ENCODE measurements at regions not wholly inside any gene's neighbourhood (a gene's known extent, or its start where the extent isn't known, plus 50 kb on each side); places are given as distances from the start of the nearest gene placed in this dataset.
"Not testable (repeated sequence)": the region's sequence is repeated elsewhere in the genome, so short reads cannot be mapped to it uniquely, and the experiment has no call there.

DNA sequence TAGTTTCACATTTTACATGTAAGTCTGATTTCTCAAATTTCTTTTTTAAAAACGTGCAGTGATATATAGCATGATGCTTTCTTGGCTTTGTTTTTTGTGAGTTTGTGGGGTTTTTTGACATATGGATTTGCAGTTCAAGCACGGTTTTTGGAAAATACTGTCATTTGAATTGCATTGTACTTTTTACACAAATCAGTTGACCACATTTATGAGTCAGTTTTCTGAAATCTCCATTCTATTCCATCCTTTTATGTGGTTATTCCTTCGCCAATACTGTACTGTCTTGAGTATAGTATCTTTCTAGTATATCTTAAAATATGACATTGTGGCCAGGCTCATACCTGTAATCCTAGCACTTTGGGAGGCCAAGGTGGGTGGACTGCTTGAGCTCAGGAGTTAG is 890.0 kb upstream of the CITED2 start:
- DNase-seq (ENCODE audit: low spot score): no peak

DNA sequence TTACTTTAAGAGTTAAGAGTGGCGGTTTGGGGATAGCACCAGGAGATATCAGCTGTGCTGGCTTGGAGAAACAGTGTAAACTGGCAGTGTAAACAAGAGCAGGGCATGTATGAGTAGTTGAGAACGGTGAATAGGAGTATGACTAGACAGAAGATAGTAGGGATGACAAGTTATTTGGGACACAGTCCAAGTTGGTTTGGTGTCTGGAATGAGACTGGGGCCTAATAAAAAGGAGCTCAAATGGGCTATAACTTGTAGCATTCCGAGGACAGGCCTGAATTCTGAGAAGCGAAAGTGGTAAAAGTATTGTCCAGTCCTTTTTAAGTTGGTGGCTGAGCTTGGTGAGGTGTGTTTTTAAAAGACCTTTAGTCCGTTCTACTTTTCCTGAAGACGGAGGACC is 883.9 kb upstream of the CITED2 start:
- DNase-seq (ENCODE audit: low spot score): not testable (repeated sequence)

DNA sequence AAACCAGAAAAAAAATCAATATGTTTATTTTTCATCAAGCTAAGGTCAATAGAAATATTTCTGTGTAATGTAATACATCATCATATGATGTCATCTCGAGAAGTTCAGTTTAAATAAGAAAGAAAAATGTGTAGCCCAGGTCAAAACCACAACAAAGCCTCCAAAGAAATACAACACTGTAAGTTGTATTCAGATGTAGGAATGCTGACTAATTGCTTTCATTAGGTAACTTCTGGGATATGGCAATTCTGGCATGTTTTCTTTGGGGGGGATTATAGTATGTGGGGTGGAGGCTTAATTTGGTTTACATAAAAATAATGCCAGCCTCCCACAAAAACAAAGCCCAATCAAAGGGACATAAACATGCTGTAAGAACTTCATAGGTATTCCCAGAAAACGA is 881.8 kb upstream of the CITED2 start:
- no peak for DNase-seq (ENCODE audit: low spot score)

GRCh38 chr6:140253096-140253495 is 878.6 kb upstream of the CITED2 start:
- DNase-seq (ENCODE audit: low spot score): no peak

DNA sequence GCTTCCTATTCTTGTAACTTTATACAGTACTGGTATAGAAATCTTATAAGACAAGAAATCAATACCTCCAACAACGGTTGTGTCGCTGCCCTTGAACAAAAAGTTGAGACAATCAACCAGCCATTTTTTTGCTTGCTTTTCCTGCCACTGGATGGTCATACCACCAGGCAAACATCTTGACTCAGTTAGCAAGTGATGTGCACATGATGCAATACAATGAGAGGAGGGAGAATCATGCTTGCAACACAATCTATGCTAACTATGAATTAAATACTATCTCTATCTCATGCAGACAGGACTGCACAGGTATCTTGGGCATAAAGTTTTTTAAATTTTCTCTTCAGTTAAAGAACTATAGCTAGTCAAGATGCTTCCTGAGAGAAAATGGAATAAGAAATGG is 877.7 kb upstream of the CITED2 start:
- no peak for DNase-seq (ENCODE audit: low spot score)

DNA sequence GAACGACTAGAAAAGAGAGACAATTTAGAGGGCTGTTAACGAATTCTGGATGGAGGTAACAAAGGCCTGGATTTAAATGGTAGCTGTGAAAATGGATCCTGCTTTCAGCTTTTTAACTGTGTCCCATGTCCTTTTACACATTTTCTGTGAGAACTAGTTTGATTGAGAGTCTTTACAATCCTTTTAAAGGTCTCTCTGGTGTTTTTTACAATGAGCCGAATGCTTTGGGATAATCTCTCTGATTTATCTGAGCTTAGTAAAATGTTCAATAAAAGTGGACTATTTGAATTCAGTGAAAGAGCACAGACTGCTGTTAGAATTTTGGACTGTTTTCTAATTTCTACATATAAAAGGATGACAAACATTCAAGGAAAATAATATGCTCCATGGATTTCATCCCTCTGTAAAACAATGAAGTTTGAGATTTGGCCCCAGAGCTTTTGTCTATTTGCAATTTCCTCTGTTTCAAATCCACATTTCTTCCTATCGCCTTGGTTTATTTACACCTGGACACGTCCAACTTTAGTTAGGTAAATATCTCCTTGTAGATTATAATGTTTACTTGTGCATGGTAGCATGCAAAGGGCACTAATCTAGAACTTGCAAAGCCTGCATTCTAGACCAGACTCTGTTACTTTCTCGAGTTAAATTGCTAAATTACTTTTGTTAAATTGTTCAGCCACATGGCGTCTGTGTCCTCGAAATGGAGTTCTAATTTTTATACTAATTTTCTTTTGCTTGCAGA is 871.0 kb upstream of the CITED2 start:
- DNase-seq (ENCODE audit: low spot score): no peak

DNA sequence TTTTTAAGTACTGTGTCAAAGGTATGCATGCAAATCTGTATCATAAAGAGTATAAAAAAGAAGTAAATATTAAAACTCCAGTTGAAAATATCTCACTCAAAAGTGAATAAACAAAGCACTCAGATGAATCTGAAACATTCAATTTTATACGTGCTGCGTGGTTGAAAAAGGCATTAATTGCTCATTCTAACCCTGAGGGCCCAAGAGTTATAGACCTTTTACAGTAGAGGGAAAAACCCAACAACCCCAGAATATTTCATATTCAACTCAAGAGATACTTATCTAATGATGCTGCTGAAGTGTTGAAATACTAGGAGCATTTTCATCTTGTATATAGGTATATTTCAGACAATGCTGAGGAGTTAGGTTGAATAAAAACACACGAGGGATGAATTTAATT is 862.8 kb upstream of the CITED2 start:
- DNase-seq (ENCODE audit: low spot score): no peak

GRCh38 chr6:140236732-140237131 is 862.3 kb upstream of the CITED2 start:
- no peak for DNase-seq (ENCODE audit: low spot score)

GRCh38 chr6:140230282-140230681 is 855.8 kb upstream of the CITED2 start:
- no peak for DNase-seq (ENCODE audit: low spot score)

DNA sequence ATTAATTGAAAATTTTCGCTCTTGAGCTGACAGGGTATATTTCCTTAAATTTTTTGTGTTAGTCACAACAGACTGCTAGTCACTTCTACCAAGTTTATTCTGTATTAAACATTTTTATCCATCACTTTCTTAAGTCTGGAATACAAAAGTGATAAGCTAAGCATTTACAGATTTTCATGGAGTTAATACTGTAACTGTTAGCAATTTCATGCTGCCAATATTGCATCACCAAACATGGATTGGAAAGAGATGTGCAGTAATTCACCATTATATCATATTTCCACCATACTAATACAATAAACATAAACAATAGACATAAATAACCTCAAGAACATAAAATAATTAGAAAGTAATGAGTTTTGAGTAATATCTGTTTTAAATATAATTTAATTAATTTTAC is 854.0 kb upstream of the CITED2 start:
- no peak for DNase-seq (ENCODE audit: low spot score)

DNA sequence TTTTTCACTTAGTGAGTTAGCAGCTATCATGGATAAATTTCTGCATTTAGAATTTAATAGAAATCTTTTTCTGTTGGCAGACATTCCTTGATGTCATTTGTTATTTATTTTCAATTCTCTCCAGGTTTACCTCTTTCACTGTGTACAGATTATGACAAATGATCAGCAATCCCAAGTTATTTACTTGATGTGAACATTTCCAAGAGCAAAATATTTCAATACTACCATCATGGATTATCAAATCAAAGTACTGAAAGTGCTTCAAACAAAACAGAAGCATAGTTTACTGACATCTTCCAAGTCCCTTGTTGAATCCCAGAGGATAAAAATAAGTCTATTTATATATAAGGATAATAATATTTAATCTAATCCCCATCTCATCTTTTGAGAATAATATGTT is 852.2 kb upstream of the CITED2 start:
- no peak for DNase-seq (ENCODE audit: low spot score)

DNA sequence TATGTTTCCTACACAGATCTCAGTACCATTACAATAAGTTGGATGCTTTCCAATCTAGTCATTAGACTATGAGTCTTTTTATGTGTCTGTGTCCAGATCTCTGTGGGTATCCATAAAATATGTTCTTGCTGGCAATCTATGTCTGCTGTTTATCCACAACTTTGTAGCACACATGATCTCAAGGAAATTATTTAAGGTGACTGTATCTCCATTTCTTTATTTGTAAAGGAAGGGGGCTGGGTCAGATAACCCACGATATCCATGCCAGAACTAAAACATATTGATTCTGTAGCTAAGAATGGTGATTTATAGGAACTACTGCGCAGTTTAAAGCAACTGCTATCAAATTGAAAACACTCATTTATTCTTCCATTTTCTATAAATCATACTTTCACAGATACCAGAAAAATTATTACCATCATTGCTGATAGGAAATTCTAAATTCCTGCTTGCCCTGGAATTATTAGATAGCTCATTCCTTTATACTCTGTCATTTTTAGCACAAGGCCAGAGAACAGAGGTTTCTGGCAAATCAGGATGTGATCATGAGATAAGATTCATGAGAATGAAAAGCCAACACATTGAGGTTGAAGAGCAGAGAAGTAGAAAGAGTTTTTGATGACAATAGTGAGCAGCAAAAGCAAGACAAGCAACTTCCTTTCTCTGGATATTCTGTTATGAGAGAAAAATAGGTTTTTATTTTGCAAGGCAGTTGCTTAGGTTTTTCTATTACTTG is 851.4 kb upstream of the CITED2 start:
- no peak for DNase-seq (ENCODE audit: low spot score)

- DNase-seq (ENCODE audit: low spot score): no peak
Measured at GRCh38 chr6:140217283-140217682, 842.8 kb upstream of the CITED2 start.

DNA sequence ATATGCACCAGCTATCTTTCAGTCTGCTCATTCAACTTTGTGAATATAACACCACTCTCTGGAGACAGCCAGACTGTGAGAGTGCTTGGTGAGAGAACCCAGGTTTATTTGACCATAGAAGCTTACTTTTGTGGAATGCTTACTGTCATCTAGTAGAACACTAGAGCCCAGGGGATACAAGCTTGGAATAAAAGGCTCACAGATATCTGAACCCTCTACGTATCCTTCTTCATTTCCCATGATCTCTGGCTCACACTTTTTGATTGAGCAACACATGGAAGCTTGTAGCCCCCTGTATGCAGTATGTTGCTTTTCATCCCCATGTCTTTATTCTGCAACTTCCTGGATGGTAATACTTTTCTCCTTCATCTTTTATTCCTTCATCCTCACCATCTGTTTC is 835.3 kb upstream of the CITED2 start:
- no peak for DNase-seq (ENCODE audit: low spot score)

GRCh38 chr6:140208286-140208685 is 833.8 kb upstream of the CITED2 start:
- DNase-seq (ENCODE audit: low spot score): no peak

GRCh38 chr6:140205795-140206593 is 831.5 kb upstream of the CITED2 start:
- no peak for DNase-seq (ENCODE audit: low spot score)

- DNase-seq (ENCODE audit: low spot score): no peak
Measured at GRCh38 chr6:140204154-140204553, 829.7 kb upstream of the CITED2 start.

DNA sequence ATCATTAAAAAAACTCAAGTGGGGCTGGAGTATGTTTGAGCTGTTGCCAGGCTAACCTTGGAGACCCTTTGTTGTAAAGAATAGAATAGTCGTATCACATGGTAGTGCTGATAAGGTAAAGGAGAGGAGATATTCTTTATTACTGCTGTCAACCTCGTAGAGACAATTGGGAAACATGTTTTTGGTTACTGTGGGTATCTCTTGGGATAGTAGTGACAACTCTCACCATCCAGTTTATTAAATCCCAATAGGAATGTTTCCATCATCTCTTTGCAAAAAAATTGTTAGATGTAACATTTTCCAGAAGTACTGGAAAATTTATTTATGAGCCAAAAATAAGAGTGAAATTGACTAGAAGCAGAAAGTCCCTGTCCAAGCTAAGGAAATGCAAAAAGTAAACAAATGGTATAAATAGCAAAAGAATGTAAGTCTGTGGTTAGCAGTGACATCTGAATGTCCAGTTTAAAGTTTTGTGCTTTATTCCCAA is 829.3 kb upstream of the CITED2 start:
- no peak for DNase-seq (ENCODE audit: low spot score)

DNA sequence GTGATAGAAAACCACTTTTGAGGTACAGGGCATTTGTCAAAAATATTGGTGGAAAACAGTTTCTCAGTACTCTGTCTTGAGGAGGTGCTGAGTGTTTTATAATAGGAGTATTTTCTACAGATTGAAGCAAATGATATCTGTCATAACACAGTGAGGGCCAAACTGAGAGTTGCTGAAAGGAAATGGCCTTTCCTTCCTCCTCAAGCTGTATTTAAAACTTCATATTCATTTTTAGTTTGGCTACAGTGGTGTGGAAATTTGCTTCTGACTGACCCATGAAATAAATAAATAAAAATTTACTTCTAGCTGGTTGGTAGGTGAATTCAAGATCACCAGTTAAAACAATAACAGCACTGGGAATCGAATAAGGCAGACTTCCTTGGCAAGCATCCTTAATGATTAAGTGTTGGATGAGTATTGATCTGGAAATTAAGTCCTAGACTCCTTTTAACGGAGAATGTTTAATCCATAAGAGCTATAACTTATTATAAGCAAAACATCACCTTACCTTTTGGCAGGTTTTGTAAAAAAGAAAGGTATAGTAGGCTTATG is 828.6 kb upstream of the CITED2 start:
- DNase-seq (ENCODE audit: low spot score): no peak

DNA sequence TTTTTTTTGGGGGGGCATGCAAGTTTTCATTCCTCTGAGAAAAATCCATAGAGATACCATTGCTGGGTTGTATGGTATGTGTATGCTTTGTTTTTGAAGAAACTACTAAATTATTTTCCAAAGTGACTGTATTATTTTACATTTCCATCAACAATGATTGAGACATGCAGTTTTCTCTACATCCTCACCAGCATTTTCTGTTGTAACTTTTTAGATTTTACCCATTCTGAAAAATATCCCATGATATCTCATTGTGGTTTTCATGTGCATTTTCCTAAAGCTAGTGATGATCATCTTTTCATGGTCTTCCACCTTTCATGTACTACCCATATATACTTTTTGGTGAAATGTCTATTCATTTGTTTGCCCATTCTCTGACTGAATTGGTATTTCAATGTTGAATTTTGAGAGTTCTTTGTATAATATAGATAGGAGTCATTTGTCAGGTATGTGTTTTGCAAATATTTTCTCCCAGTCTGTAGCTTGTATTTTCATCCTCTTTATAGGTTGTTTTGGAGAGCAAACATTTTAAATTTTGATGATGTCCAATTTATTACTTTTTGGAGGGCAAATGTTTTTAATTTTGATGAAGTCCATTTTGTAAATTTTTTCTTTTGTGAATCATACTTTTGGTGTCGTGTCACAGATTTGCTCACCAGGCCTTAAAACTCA is 827.5 kb upstream of the CITED2 start:
- DNase-seq (ENCODE audit: low spot score): no peak

DNA sequence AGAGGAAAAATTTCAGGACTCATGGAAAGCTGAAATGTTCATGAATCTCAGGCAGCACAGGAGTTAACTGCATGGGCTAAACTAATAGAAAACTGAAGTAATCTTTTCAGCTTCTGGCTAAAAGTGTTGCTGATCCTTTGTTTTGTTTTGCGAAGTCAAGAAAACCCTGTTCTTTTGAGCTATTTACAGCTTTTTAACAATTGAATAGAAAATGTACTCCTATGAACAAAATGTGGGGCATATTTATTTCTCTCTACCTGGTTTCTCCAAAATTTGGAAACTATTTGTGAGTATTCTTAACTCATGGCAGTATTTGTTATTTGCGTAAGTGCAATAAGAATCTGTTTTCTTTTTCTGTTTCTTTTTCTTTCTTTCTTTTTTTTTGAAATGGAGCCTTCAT is 818.8 kb upstream of the CITED2 start:
- DNase-seq (ENCODE audit: low spot score): no peak

- no peak for DNase-seq (ENCODE audit: low spot score)
Measured at GRCh38 chr6:140192018-140192417, 817.6 kb upstream of the CITED2 start.

Data from CD4-positive, alpha-beta T cell treated with Interleukin-2 at 100 ng/mL for 4 hours (primary cell).